GM12874 (cell line): ENCODE measurements at regions not wholly inside any gene's neighbourhood (a gene's known extent, or its start where the extent isn't known, plus 50 kb on each side); places are given as distances from the start of the nearest gene placed in this dataset.

Experiments
- CTCF ChIP-seq: IDR thresholded peaks from 2 replicates; pipeline ENCODE4 v1.5.1; 2011; ENCODE audit warnings: low read depth, mild to moderate bottlenecking, control low read depth, low read length, moderate library complexity; ENCODE audit not compliant: insufficient read depth

GRCh38 chr10:14468023-14468441, 137.3 kb upstream of the FRMD4A start:
- TF ChIP-seq CTCF: no peak

- no peak for TF ChIP-seq CTCF
Observed at GRCh38 chr10:14466257-14466656, 135.5 kb upstream of the FRMD4A start.

GRCh38 chr10:14460447-14460846, 129.7 kb upstream of the FRMD4A start:
- no peak for TF ChIP-seq CTCF

- TF ChIP-seq CTCF: no peak
Observed at GRCh38 chr10:14459665-14460064, 128.9 kb upstream of the FRMD4A start.

- no peak for TF ChIP-seq CTCF
Observed at GRCh38 chr10:14456870-14457266, 126.1 kb upstream of the FRMD4A start.

- no peak for TF ChIP-seq CTCF
Observed at GRCh38 chr10:14456218-14456869, 125.6 kb upstream of the FRMD4A start.

GRCh38 chr10:14454629-14455028, 123.9 kb upstream of the FRMD4A start:
- TF ChIP-seq CTCF: no peak

- no peak for TF ChIP-seq CTCF
Observed at GRCh38 chr10:14454206-14454605, 123.5 kb upstream of the FRMD4A start.
